ENCODE measurements at regions not wholly inside any gene's neighbourhood (a gene's known extent, or its start where the extent isn't known, plus 50 kb on each side); places are given as distances from the start of the nearest gene placed in this dataset.

- no peak for TF ChIP-seq POLR2A (IDR thresholded peaks at IDR 0.05)
- TF ChIP-seq CTCF (IDR thresholded peaks at IDR 0.05) = no peak
Measured at GRCh38 chr5:125581311-125581710, 834.9 kb upstream of the ZNF608 start.

Measured in tibial nerve (tissue), 3 donors.